AG08395 (cell line): ENCODE measurements at regions not wholly inside any gene's neighbourhood (a gene's known extent, or its start where the extent isn't known, plus 50 kb on each side); places are given as distances from the start of the nearest gene placed in this dataset.
"Not testable (repeated sequence)": the region's sequence is repeated elsewhere in the genome, so short reads cannot be mapped to it uniquely, and the experiment has no call there.

ENCODE experiments used
- DNase-seq: peaks from one replicate; pipeline ENCODE4 v3.0.0; 2012; ENCODE audit warnings: mixed read lengths, low spot score

- no peak for DNase-seq
Observed at GRCh38 chr20:53693262-53693871, 99.7 kb upstream of the ZNF217 start.

GRCh38 chr20:53692465-53693067 is 98.9 kb upstream of the ZNF217 start:
- peak; percentile 96 for DNase-seq

GRCh38 chr20:53691811-53692192 is 98.2 kb upstream of the ZNF217 start:
- no peak for DNase-seq

GRCh38 chr20:53691060-53691810 is 97.6 kb upstream of the ZNF217 start:
- no peak for DNase-seq

- no peak for DNase-seq
Observed at GRCh38 chr20:53688085-53688484, 94.4 kb upstream of the ZNF217 start.

GRCh38 chr20:53685070-53685595 is 91.5 kb upstream of the ZNF217 start:
- no peak for DNase-seq

GRCh38 chr20:53683506-53683905 is 89.9 kb upstream of the ZNF217 start:
- DNase-seq, result no peak

GRCh38 chr20:53681352-53682212 is 87.9 kb upstream of the ZNF217 start:
- no peak for DNase-seq

- DNase-seq, result no peak
Observed at GRCh38 chr20:53679597-53680309, 86.1 kb upstream of the ZNF217 start.

- DNase-seq, result no peak
Observed at GRCh38 chr20:53678990-53679596, 85.5 kb upstream of the ZNF217 start.

GRCh38 chr20:53678315-53678989 is 84.8 kb upstream of the ZNF217 start:
- DNase-seq, result no peak

- DNase-seq, result no peak
Observed at GRCh38 chr20:53677447-53678314, 84.0 kb upstream of the ZNF217 start.

- no peak for DNase-seq
Observed at GRCh38 chr20:53676987-53677386, 83.3 kb upstream of the ZNF217 start.

- no peak for DNase-seq
Observed at GRCh38 chr20:53676519-53676822, 82.8 kb upstream of the ZNF217 start.

- DNase-seq, result no peak
Observed at GRCh38 chr20:53672484-53673129, 79.0 kb upstream of the ZNF217 start.

- DNase-seq, result no peak
Observed at GRCh38 chr20:53671370-53671769, 77.7 kb upstream of the ZNF217 start.

GRCh38 chr20:53669517-53670313 is 76.1 kb upstream of the ZNF217 start:
- DNase-seq, result not testable (repeated sequence)

GRCh38 chr20:53668992-53669391 is 75.4 kb upstream of the ZNF217 start:
- no peak for DNase-seq
